SH-SY5Y (cell line): ENCODE measurements at regions not wholly inside any gene's neighbourhood (a gene's known extent, or its start where the extent isn't known, plus 50 kb on each side); places are given as distances from the start of the nearest gene placed in this dataset.

Experiments
- GATA2 ChIP-seq: IDR thresholded peaks from 2 replicates; pipeline ENCODE4 v1.6.1; 2011; ENCODE audit warnings: mild to moderate bottlenecking, low read depth, low read length
- GATA3 ChIP-seq: IDR thresholded peaks from 2 replicates; pipeline ENCODE4 v1.6.1; 2011; ENCODE audit warnings: low read depth, mild to moderate bottlenecking, low read length, moderate library complexity

GRCh38 chr18:27668158-27668557 is 483.1 kb upstream of the CHST9 start:
- TF ChIP-seq GATA3: no peak
- TF ChIP-seq GATA2: no peak
